ENCODE measurements at regions not wholly inside any gene's neighbourhood (a gene's known extent, or its start where the extent isn't known, plus 50 kb on each side); places are given as distances from the start of the nearest gene placed in this dataset.

GRCh38 chr22:22369964-22370270 lies 125.3 kb downstream of the VPREB1 start:
- Mint-ChIP-seq H3K27me3 (ENCODE audit: insufficient read depth) (peaks cover 97% of the 10 kb centered on the region), H3K36me3 (ENCODE audit: low read depth) (no peaks in the 10 kb centered on the region), H3K9me3 (no peaks in the 10 kb centered on the region), H3K27ac (no peak overlapping the region), H3K4me1 (peaks cover 8% of the 10 kb centered on the region), H3K4me3 (no peak overlapping the region)
- Histone ChIP-seq H3K27ac (ENCODE audit: low read depth, low read length) (no peak overlapping the region), H3K27me3 (ENCODE audit: control insufficient read depth, insufficient read depth, low read length, poor library complexity, severe bottlenecking) (peaks cover 73% of the 10 kb centered on the region), H3K4me1 (ENCODE audit: control insufficient read depth, insufficient read depth, low read length) (no peaks in the 10 kb centered on the region), H3K4me3 (ENCODE audit: low read length) (no peak overlapping the region), H3K36me3 (ENCODE audit: control insufficient read depth, insufficient read depth, low read length) (no peaks in the 10 kb centered on the region), H3K9me3 (ENCODE audit: control insufficient read depth, low read length) (no peaks in the 10 kb centered on the region), H3K9ac (ENCODE audit: extremely low read depth, low read length, poor library complexity, severe bottlenecking) (no peak overlapping the region)
- WGBS, 2 experiments (ENCODE audit: insufficient coverage in 1 of 2, insufficient read length in 1 of 2) = 82 to 89% methylated on average over 4 of the region's 4 CpGs
- DNase-seq = no peak
- TF ChIP-seq CTCF (conservative IDR thresholded peaks at IDR 0.05) = no peak

GRCh38 chr22:22371031-22371541 lies 126.5 kb downstream of the VPREB1 start:
- WGBS, 2 experiments (ENCODE audit: insufficient coverage in 1 of 2, insufficient read length in 1 of 2) = 39% methylated on average over 2 of the region's 2 CpGs; no CpG with 5 or more reads in 1 of the 2 experiments
- peaks cover 73% of the 10 kb centered on the region for H3K27me3 ChIP-seq (ENCODE audit: control insufficient read depth, insufficient read depth, low read length, poor library complexity, severe bottlenecking)

GRCh38 chr22:22372086-22372485 lies 127.5 kb downstream of the VPREB1 start:
- whole genome bisulfite sequencing, 2 experiments (ENCODE audit: insufficient coverage in 1 of 2, insufficient read length in 1 of 2) = 95 to 100% methylated on average over 2 to 6 of the region's 6 CpGs
- Mint-ChIP-seq H3K4me1 (peaks cover 8% of the 10 kb centered on the region), H3K36me3 (ENCODE audit: low read depth) (no peaks in the 10 kb centered on the region), H3K4me3 (no peak overlapping the region), H3K9me3 (no peaks in the 10 kb centered on the region), H3K27ac (no peak overlapping the region), H3K27me3 (ENCODE audit: insufficient read depth) (peaks cover 97% of the 10 kb centered on the region)
- TF ChIP-seq CTCF (conservative IDR thresholded peaks at IDR 0.05) = no peak
- no peak for DNase-seq
- Histone ChIP-seq H3K27me3 (ENCODE audit: control insufficient read depth, insufficient read depth, low read length, poor library complexity, severe bottlenecking) (peaks cover 73% of the 10 kb centered on the region), H3K9ac (ENCODE audit: extremely low read depth, low read length, poor library complexity, severe bottlenecking) (no peak overlapping the region), H3K4me3 (ENCODE audit: low read length) (no peak overlapping the region), H3K9me3 (ENCODE audit: control insufficient read depth, low read length) (no peaks in the 10 kb centered on the region), H3K4me1 (ENCODE audit: control insufficient read depth, insufficient read depth, low read length) (no peaks in the 10 kb centered on the region), H3K36me3 (ENCODE audit: control insufficient read depth, insufficient read depth, low read length) (no peaks in the 10 kb centered on the region), H3K27ac (ENCODE audit: low read depth, low read length) (no peak overlapping the region)

More at GRCh38 chr22:22371031-22371541, 126.5 kb downstream of the VPREB1 start:
- Histone ChIP-seq H3K9me3 (ENCODE audit: control insufficient read depth, low read length) (no peaks in the 10 kb centered on the region), H3K4me1 (ENCODE audit: control insufficient read depth, insufficient read depth, low read length) (no peaks in the 10 kb centered on the region), H3K9ac (ENCODE audit: extremely low read depth, low read length, poor library complexity, severe bottlenecking) (no peak overlapping the region), H3K4me3 (ENCODE audit: low read length) (no peak overlapping the region), H3K36me3 (ENCODE audit: control insufficient read depth, insufficient read depth, low read length) (no peaks in the 10 kb centered on the region), H3K27ac (ENCODE audit: low read depth, low read length) (no peak overlapping the region)
- H3K4me3 Mint-ChIP-seq = no peak overlapping the region
- DNase-seq = peak; percentile 63
- no peaks in the 10 kb centered on the region for H3K9me3 Mint-ChIP-seq
- H3K36me3 Mint-ChIP-seq (ENCODE audit: low read depth) = no peaks in the 10 kb centered on the region
- peaks cover 97% of the 10 kb centered on the region for H3K27me3 Mint-ChIP-seq (ENCODE audit: insufficient read depth)
- H3K27ac Mint-ChIP-seq = no peak overlapping the region
- H3K4me1 Mint-ChIP-seq = peaks cover 8% of the 10 kb centered on the region
- peak; percentile 47 for TF ChIP-seq CTCF (conservative IDR thresholded peaks at IDR 0.05)

Data from endodermal cell (in vitro differentiated cells).